Sigmoid colon (tissue), 4 donors: ENCODE measurements at regions not wholly inside any gene's neighbourhood (a gene's known extent, or its start where the extent isn't known, plus 50 kb on each side); places are given as distances from the start of the nearest gene placed in this dataset.

Experiments used
- CTCF ChIP-seq, 4 experiments: fragments of 450-650 bp in 3 of 4; fragments of 200-600 bp in 1 of 4; IDR thresholded peaks; one replicate each; pipeline ENCODE4 v1.5.1; 2016 to 2019; ENCODE audit warnings: antibody characterized with exemption in 4 of 4, mild to moderate bottlenecking in 3 of 4, moderate library complexity in 2 of 4
- EP300 ChIP-seq, 4 donors: sonication (generic); formaldehyde crosslinking; IDR thresholded peaks; one replicate each; pipeline ENCODE4 v1.6.1; 2017; ENCODE audit warnings: antibody characterized with exemption in 4 of 4
- POLR2AphosphoS5 ChIP-seq, 4 donors: sonication (generic); formaldehyde crosslinking; IDR thresholded peaks; one replicate each; pipeline ENCODE4 v1.6.1; 2017; ENCODE audit warnings: antibody characterized with exemption in 4 of 4

- no peak for TF ChIP-seq CTCF (IDR thresholded peaks at IDR 0.05)
- no peak for TF ChIP-seq POLR2AphosphoS5 (IDR thresholded peaks at IDR 0.05)
- TF ChIP-seq EP300 (IDR thresholded peaks at IDR 0.05) = no peak
Observed at GRCh38 chr10:78337646-78338391, 304.2 kb downstream of the RPS24 start.
